Mammary epithelial cell (primary cell): ENCODE measurements at regions not wholly inside any gene's neighbourhood (a gene's known extent, or its start where the extent isn't known, plus 50 kb on each side); places are given as distances from the start of the nearest gene placed in this dataset.

Experiments
- EZH2 ChIP-seq: IDR thresholded peaks from 2 replicates; pipeline ENCODE4 v1.6.1; 2012; ENCODE audit warnings: low read length, inconsistent platforms, borderline replicate concordance
- TF ChIP-seq, protein P1 (sequence below), 2 donors: IDR thresholded peaks in 1 of 2; conservative IDR thresholded peaks in 1 of 2; 2 replicates each; pipeline ENCODE4 v1.5.1; 2011 to 2012; ENCODE audit warnings: inconsistent platforms in 2 of 2, low read length in 2 of 2, mild to moderate bottlenecking in 2 of 2, control low read depth in 1 of 2, low read depth in 1 of 2; ENCODE audit not compliant: insufficient read depth in 1 of 2; ENCODE audit errors: extremely low read depth in 1 of 2

DNA sequence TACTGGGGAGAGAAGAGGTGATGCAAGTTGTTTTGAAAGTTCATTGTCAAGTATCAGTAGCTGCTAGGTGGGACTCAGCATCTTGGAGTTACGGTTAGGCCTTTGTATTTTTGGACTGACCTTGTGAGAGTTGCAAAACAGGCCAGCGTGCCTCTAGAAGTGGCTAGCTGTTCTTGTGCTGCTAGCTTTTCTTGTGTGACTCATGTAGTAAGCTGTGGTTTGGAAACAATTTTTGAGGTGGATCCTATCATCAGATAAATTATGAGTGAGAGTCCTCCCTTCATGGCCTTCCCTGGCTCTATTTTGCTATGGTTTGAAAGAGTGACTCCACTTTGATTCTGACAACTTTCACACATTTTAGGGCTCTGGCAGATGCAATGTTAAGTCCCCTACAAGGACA is 409.2 kb upstream of the HS6ST1 start:
- TF ChIP-seq, protein P1, sequence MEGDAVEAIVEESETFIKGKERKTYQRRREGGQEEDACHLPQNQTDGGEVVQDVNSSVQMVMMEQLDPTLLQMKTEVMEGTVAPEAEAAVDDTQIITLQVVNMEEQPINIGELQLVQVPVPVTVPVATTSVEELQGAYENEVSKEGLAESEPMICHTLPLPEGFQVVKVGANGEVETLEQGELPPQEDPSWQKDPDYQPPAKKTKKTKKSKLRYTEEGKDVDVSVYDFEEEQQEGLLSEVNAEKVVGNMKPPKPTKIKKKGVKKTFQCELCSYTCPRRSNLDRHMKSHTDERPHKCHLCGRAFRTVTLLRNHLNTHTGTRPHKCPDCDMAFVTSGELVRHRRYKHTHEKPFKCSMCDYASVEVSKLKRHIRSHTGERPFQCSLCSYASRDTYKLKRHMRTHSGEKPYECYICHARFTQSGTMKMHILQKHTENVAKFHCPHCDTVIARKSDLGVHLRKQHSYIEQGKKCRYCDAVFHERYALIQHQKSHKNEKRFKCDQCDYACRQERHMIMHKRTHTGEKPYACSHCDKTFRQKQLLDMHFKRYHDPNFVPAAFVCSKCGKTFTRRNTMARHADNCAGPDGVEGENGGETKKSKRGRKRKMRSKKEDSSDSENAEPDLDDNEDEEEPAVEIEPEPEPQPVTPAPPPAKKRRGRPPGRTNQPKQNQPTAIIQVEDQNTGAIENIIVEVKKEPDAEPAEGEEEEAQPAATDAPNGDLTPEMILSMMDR (conservative IDR thresholded peaks at IDR 0.05 in 1 of 2, IDR thresholded peaks at IDR 0.05 in 1 of 2; ENCODE audit: extremely low read depth in 1 of 2, insufficient read depth in 1 of 2, low read depth in 1 of 2, low read length in 2 of 2) = no peak
- TF ChIP-seq EZH2 = no peak
